ENCODE measurements at regions not wholly inside any gene's neighbourhood (a gene's known extent, or its start where the extent isn't known, plus 50 kb on each side); places are given as distances from the start of the nearest gene placed in this dataset.

GRCh38 chr7:57354195-57354594, 95.8 kb upstream of the ZNF716 start:
- peaks cover 29% of the 10 kb centered on the region for H3K9me3 Mint-ChIP-seq
- DNase-seq: no peak
- TF ChIP-seq, protein P1, sequence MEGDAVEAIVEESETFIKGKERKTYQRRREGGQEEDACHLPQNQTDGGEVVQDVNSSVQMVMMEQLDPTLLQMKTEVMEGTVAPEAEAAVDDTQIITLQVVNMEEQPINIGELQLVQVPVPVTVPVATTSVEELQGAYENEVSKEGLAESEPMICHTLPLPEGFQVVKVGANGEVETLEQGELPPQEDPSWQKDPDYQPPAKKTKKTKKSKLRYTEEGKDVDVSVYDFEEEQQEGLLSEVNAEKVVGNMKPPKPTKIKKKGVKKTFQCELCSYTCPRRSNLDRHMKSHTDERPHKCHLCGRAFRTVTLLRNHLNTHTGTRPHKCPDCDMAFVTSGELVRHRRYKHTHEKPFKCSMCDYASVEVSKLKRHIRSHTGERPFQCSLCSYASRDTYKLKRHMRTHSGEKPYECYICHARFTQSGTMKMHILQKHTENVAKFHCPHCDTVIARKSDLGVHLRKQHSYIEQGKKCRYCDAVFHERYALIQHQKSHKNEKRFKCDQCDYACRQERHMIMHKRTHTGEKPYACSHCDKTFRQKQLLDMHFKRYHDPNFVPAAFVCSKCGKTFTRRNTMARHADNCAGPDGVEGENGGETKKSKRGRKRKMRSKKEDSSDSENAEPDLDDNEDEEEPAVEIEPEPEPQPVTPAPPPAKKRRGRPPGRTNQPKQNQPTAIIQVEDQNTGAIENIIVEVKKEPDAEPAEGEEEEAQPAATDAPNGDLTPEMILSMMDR (IDR thresholded peaks at IDR 0.05): no peak
- no peaks in the 10 kb centered on the region for H3K36me3 Mint-ChIP-seq (ENCODE audit: low read depth)
- ChIA-PET CTCF (no interaction called here), POLR2A (no interaction called here)
- H3K4me3 Mint-ChIP-seq: no peak overlapping the region
- H3K27me3 Mint-ChIP-seq: no peaks in the 10 kb centered on the region
- no peak for ATAC-seq
- intact Hi-C loops (cut with micrococcal nuclease): no loop called here
- H3K4me1 Mint-ChIP-seq (ENCODE audit: low read depth): no peaks in the 10 kb centered on the region
- no peak overlapping the region for H3K27ac Mint-ChIP-seq

- ATAC-seq (no peak), DNase-seq (no peak)
- POLR2A ChIA-PET: no interaction called here
- TF ChIP-seq, protein P1 (IDR thresholded peaks at IDR 0.05): no peak
- intact Hi-C loops (cut with micrococcal nuclease): no loop called here
- no peaks in the 10 kb centered on the region for H3K36me3 Mint-ChIP-seq (ENCODE audit: low read depth)
- H3K27ac Mint-ChIP-seq: no peak overlapping the region
- peaks cover 30% of the 10 kb centered on the region for H3K9me3 Mint-ChIP-seq
- H3K4me3 Mint-ChIP-seq: no peak overlapping the region
- CTCF ChIA-PET: no interaction called here
- no peaks in the 10 kb centered on the region for H3K4me1 Mint-ChIP-seq (ENCODE audit: low read depth)
- H3K27me3 Mint-ChIP-seq: no peaks in the 10 kb centered on the region
These were observed 95.2 kb upstream of the ZNF716 start for GRCh38 chr7:57354679-57355338.

DNA sequence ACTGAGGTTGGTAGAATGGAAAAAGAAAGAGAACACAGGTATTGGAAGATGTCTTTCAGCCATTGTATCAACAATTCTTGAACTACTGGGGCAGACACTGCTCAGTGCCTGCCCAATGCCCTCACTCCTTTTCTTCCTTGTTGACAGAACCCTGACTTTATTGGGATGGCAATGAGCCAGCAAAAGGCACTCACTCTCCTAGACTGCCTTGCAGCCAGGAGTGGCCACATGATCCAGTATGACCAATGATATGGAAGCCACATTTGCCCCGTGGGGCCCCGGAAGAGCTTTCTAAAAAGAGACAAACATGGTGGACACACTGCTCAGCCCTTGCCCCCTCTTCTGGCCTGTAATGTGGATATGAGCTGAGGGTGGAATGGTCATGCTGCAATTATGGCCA, 88.6 kb upstream of the ZNF716 start:
- DNase-seq (no peak), ATAC-seq (no peak)
- Mint-ChIP-seq H3K9me3 (peaks cover 36% of the 10 kb centered on the region), H3K27me3 (no peaks in the 10 kb centered on the region), H3K27ac (no peak overlapping the region), H3K4me1 (ENCODE audit: low read depth) (no peaks in the 10 kb centered on the region), H3K4me3 (no peak overlapping the region), H3K36me3 (ENCODE audit: low read depth) (no peaks in the 10 kb centered on the region)
- ChIA-PET CTCF (no interaction called here), POLR2A (no interaction called here)
- intact Hi-C loops (cut with micrococcal nuclease): no loop called here
- TF ChIP-seq, protein P1 (IDR thresholded peaks at IDR 0.05): no peak

GRCh38 chr7:57362868-57363267, 87.1 kb upstream of the ZNF716 start:
- Mint-ChIP-seq H3K9me3 (peaks cover 39% of the 10 kb centered on the region), H3K4me3 (no peak overlapping the region), H3K27me3 (no peaks in the 10 kb centered on the region), H3K27ac (no peak overlapping the region), H3K36me3 (ENCODE audit: low read depth) (no peaks in the 10 kb centered on the region), H3K4me1 (ENCODE audit: low read depth) (no peaks in the 10 kb centered on the region)
- POLR2A ChIA-PET: no interaction called here
- ATAC-seq (no peak), DNase-seq (no peak)
- TF ChIP-seq, protein P1 (IDR thresholded peaks at IDR 0.05): no peak
- CTCF ChIA-PET: no interaction called here
- intact Hi-C loops (cut with micrococcal nuclease): no loop called here

DNA sequence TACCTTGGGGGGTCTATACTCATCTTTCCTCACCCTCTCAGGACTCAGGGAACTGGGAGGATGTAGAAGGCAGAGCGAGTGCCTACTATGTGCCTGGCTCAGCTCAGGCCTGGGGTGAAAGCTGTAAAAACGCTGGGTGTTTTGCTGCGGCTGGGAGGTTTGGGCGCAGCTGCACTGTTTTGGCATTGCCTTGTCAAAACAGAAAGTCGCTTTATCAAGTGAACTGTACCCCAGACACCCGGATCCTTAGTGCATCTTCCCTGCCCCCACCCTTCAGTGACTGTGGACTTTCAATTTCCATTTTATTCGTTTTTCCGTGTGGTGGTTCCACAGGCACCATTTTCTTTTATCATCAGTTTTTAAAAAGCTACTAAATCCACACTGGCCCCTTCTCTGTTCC, 86.7 kb upstream of the ZNF716 start:
- DNase-seq: no peak
- H3K4me3 Mint-ChIP-seq: no peak overlapping the region
- H3K27ac Mint-ChIP-seq: no peak overlapping the region
- no peaks in the 10 kb centered on the region for H3K27me3 Mint-ChIP-seq
- no peak for ATAC-seq
- TF ChIP-seq, protein P1 (IDR thresholded peaks at IDR 0.05): no peak
- CTCF ChIA-PET: no interaction called here
- H3K36me3 Mint-ChIP-seq (ENCODE audit: low read depth): no peaks in the 10 kb centered on the region
- peaks cover 37% of the 10 kb centered on the region for H3K9me3 Mint-ChIP-seq
- POLR2A ChIA-PET: no interaction called here
- intact Hi-C loops (cut with micrococcal nuclease): no loop called here
- H3K4me1 Mint-ChIP-seq (ENCODE audit: low read depth): no peaks in the 10 kb centered on the region
